ENCODE measurements at regions not wholly inside any gene's neighbourhood (a gene's known extent, or its start where the extent isn't known, plus 50 kb on each side); places are given as distances from the start of the nearest gene placed in this dataset.

DNA sequence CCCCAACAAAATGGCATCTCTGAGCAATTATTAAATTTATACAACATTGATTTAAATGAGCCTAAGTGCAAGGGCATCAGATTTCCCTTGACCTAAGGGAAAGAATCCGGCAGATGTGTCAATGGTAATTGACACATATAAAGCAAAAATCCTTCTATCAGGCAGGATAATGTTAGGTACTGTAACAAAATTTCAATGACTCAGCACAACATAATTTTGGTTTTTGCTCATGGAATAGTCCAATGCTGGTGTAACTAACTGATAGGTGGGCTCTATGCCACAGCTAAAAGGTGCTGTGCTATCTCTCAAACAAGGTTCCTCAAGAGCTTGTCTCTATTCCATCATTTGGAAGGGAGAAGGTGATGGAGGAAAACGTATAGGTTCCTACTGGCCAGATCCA lies 68.3 kb upstream of the MEIS1 start:
- H3K27me3 Mint-ChIP-seq (ENCODE audit: low read depth in 3 of 3) = peaks cover 0 to 3% (median 0%) of the 10 kb centered on the region in 3 donors
- H3K9me3 Mint-ChIP-seq = peaks cover 0 to 2% (median 0%) of the 10 kb centered on the region in 7 donors
- no CpG with 5 or more reads among the region's 2 CpGs for WGBS (ENCODE audit: insufficient coverage)
- Histone ChIP-seq H3K9me3 (replicated peaks in 1 of 2; ENCODE audit: control insufficient read depth in 1 of 2, insufficient read depth in 1 of 2, low read length in 2 of 2) (no peaks in the 10 kb centered on the region), H4K20me1 (ENCODE audit: insufficient read depth, low read length) (no peaks in the 10 kb centered on the region), H3K27ac (ENCODE audit: low read depth in 1 of 2, low read length in 2 of 2) (no peak overlapping the region), H3K9ac (ENCODE audit: insufficient read depth, low read length, poor library complexity, severe bottlenecking) (no peak overlapping the region), H3K27me3 (ENCODE audit: control insufficient read depth in 2 of 2, insufficient read depth in 2 of 2, low read length in 2 of 2) (no peaks in the 10 kb centered on the region), H3K36me3 (replicated peaks in 1 of 2; ENCODE audit: control insufficient read depth in 1 of 2, insufficient read depth in 2 of 2, low read length in 2 of 2) (no peaks in the 10 kb centered on the region), H3K79me2 (ENCODE audit: insufficient read depth, low read length) (no peaks in the 10 kb centered on the region), H3K4me2 (replicated peaks; ENCODE audit: extremely low read depth, low read length, poor library complexity, severe bottlenecking) (no peak overlapping the region), H3K4me3 (replicated peaks in 1 of 3; ENCODE audit: low read depth in 2 of 3, low read length in 3 of 3) (no peak overlapping the region), H3K4me1 (ENCODE audit: control insufficient read depth in 1 of 2, insufficient read depth in 2 of 2, low read length in 2 of 2) (no peaks in the 10 kb centered on the region), H2AFZ (ENCODE audit: insufficient read depth, low read depth, low read length, poor library complexity, severe bottlenecking) (no peak overlapping the region)
- TF ChIP-seq, protein P1, sequence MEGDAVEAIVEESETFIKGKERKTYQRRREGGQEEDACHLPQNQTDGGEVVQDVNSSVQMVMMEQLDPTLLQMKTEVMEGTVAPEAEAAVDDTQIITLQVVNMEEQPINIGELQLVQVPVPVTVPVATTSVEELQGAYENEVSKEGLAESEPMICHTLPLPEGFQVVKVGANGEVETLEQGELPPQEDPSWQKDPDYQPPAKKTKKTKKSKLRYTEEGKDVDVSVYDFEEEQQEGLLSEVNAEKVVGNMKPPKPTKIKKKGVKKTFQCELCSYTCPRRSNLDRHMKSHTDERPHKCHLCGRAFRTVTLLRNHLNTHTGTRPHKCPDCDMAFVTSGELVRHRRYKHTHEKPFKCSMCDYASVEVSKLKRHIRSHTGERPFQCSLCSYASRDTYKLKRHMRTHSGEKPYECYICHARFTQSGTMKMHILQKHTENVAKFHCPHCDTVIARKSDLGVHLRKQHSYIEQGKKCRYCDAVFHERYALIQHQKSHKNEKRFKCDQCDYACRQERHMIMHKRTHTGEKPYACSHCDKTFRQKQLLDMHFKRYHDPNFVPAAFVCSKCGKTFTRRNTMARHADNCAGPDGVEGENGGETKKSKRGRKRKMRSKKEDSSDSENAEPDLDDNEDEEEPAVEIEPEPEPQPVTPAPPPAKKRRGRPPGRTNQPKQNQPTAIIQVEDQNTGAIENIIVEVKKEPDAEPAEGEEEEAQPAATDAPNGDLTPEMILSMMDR (IDR thresholded peaks at IDR 0.05) = no peak
- H3K36me3 Mint-ChIP-seq = no peaks in the 10 kb centered on the region
- no peak overlapping the region for H3K4me3 Mint-ChIP-seq
- no peak overlapping the region for H3K27ac Mint-ChIP-seq
- no peak for DNase-seq
- intact Hi-C loops (cut with micrococcal nuclease) = no loop called here
- no peaks in the 10 kb centered on the region for H3K4me1 Mint-ChIP-seq

DNA sequence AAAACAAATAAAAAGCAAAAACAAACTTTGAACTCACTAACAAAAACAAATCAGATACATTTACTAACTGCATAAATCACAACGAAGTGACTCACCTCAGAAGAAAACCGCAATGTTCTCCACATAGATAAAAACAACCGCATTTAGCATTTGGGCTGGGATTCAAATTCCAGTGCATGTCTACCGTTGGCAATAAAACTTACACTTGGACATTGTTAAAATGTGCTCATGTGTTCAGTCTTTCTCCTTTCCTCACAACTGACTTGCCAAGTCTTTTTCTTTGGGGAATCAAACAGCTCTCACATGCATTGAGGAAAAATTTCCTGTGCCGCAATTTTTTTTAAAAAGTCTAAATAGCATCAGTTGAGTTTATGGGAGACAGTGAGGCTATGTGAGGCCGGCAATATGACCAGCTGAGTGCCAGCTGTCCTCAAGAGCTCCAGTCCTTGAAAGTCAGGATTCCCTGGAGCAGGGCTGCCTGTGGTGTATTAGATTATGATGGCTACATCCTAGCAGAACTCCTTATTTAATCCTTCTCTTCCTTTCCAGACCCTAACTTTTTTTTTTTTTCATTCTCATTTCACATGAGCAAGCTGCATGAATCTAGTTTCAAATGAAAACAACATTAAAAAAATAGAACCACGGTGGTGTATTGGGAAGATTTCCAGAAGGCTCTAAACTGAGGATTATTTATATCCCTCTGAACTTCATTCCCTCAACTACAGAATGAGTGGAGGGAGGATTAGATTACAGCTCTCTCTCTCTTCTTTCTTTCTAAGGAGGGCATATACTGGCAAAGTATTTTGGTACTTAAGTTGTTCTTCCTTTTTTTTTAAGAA lies 70.2 kb upstream of the MEIS1 start:
- H3K9ac ChIP-seq (ENCODE audit: insufficient read depth, low read length, poor library complexity, severe bottlenecking) = no peak overlapping the region
- intact Hi-C loops (cut with micrococcal nuclease) = no loop called here
- no peak overlapping the region for H3K27ac ChIP-seq (ENCODE audit: low read depth in 1 of 2, low read length in 2 of 2)
- no peak overlapping the region for H3K4me3 Mint-ChIP-seq
- no peaks in the 10 kb centered on the region for H4K20me1 ChIP-seq (ENCODE audit: insufficient read depth, low read length)
- H3K27me3 ChIP-seq (ENCODE audit: control insufficient read depth in 2 of 2, insufficient read depth in 2 of 2, low read length in 2 of 2) = no peaks in the 10 kb centered on the region
- no peaks in the 10 kb centered on the region for H3K79me2 ChIP-seq (ENCODE audit: insufficient read depth, low read length)
- no peaks in the 10 kb centered on the region for H3K27me3 Mint-ChIP-seq (ENCODE audit: low read depth in 3 of 3)
- H3K9me3 ChIP-seq (replicated peaks in 1 of 2; ENCODE audit: control insufficient read depth in 1 of 2, insufficient read depth in 1 of 2, low read length in 2 of 2) = no peaks in the 10 kb centered on the region
- 88% methylated on average over 5 of the region's 7 CpGs for WGBS (ENCODE audit: insufficient coverage)
- DNase-seq = no peak
- TF ChIP-seq, protein P1 (IDR thresholded peaks at IDR 0.05) = no peak
- H3K4me1 Mint-ChIP-seq = no peaks in the 10 kb centered on the region
- no peaks in the 10 kb centered on the region for H3K36me3 ChIP-seq (replicated peaks in 1 of 2; ENCODE audit: control insufficient read depth in 1 of 2, insufficient read depth in 2 of 2, low read length in 2 of 2)
- H3K27ac Mint-ChIP-seq = no peak overlapping the region
- no peak overlapping the region for H3K4me3 ChIP-seq (replicated peaks in 1 of 3; ENCODE audit: low read depth in 2 of 3, low read length in 3 of 3)
- no peak overlapping the region for H3K4me2 ChIP-seq (replicated peaks; ENCODE audit: extremely low read depth, low read length, poor library complexity, severe bottlenecking)
- no peak overlapping the region for H2AFZ ChIP-seq (ENCODE audit: insufficient read depth, low read depth, low read length, poor library complexity, severe bottlenecking)
- H3K36me3 Mint-ChIP-seq = no peaks in the 10 kb centered on the region
- no peaks in the 10 kb centered on the region for H3K4me1 ChIP-seq (ENCODE audit: control insufficient read depth in 1 of 2, insufficient read depth in 2 of 2, low read length in 2 of 2)
- peaks cover 0 to 3% (median 0%) of the 10 kb centered on the region in 7 donors for H3K9me3 Mint-ChIP-seq

All from CD14-positive monocyte (primary cell).